ENCODE measurements at regions not wholly inside any gene's neighbourhood (a gene's known extent, or its start where the extent isn't known, plus 50 kb on each side); places are given as distances from the start of the nearest gene placed in this dataset.

DNA sequence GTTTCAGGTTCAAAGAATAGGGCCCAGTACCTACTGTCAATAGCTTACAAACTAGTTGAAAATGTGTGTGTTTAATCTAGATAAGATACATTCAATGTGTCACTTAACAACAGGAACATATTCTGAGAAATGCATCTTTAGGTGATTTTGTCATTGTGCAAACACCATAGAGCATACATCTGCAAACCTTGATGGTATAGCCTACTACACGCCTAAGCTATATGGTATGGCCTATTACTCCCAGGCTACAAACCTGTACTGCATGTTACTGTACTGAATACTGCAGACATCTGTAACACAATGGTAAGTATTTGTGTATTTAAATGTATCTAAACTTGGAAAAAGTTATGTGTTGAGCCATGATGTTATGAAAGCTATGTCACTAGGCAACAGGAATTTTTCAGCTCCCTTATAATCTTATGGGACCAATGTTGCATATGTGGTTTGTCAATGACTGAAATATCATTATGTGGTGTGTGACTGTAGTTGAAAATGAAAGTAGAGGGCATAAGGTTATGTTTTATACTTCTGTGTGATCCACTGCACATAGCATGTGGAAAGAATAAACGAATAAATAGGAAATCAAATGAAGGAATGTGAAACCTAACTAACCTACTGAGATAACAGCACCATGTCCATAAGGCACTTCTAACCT lies 129.0 kb upstream of the CAMK1G start:
- DNase-seq: no peak
- intact Hi-C loops (cut with DNase I, micrococcal nuclease): no loop called here
- no peak for ATAC-seq

DNA sequence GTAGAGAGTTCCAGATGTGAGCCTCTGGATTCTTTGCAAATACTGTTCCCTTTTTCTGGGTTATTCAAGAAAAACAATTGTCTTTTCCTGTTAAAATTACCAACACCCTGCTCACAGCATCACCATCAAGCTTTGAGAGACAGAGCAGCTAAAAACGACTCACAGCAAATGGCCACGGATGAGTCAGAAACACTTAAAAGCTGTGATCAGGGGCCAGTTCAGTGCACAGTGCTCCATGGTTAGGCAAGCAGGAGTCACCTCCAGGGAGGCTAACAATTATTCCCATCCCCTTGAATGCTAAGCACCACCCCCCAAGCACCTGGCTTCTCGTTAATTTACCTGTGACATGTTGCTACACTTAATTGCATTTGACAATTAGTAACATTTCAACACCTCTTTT lies 128.4 kb upstream of the CAMK1G start:
- no peak for ATAC-seq
- intact Hi-C loops (cut with DNase I, micrococcal nuclease): no loop called here
- DNase-seq: no peak

DNA sequence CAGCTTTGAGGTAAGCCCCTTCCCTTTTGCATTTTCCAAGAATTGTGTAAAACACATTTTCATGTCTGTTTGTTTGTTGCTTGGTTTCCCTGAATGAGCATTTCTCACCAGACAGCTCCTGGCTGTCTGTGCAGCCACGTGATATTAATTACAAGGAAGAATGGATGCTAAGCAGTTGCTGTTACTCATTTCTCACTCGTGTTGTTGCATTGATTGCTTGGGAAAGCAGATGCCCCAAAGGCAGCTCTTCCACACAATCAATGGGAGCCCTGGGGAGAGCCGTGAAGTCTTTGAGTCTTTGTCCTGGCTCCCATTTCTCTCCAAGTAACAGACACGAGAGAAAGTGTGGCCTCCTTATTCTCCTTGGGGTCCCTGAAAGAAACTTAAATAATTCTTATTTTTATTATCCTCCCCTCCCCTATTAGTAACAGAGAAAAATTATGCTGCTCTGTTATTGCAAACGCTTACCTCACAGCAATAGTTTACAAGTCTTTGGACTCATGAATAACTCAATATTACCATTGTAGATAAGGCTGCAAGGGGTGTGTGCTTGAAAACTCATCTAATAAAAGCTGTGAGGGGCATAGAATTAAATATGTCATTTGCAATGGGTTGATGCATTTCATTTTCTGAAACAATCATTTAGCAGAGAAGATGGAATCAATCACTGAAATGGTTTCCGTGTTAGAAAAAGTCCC lies 127.7 kb upstream of the CAMK1G start:
- ATAC-seq: no peak
- intact Hi-C loops (cut with DNase I, micrococcal nuclease): no loop called here
- no peak for DNase-seq

DNA sequence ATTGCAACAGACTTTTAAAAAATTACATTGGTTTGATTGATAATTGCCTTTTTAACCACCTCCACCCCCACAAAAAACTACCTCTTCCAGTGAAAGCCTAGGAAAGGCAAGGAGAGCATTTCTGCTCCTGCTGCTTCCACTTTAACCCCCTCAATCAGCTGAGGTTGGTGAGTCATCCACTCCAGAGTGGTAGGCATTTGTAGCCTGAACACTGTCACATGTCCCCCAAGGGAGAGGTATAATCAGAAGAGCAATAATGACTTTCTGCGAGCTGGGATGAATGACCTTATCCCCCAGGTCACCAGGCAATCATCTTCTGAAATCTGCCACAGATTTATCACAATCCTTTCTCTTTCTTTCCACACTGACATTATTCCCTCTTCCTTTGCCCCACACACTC lies 126.6 kb upstream of the CAMK1G start:
- intact Hi-C loops (cut with DNase I, micrococcal nuclease): no loop called here
- ATAC-seq (no peak), DNase-seq (no peak)

DNA sequence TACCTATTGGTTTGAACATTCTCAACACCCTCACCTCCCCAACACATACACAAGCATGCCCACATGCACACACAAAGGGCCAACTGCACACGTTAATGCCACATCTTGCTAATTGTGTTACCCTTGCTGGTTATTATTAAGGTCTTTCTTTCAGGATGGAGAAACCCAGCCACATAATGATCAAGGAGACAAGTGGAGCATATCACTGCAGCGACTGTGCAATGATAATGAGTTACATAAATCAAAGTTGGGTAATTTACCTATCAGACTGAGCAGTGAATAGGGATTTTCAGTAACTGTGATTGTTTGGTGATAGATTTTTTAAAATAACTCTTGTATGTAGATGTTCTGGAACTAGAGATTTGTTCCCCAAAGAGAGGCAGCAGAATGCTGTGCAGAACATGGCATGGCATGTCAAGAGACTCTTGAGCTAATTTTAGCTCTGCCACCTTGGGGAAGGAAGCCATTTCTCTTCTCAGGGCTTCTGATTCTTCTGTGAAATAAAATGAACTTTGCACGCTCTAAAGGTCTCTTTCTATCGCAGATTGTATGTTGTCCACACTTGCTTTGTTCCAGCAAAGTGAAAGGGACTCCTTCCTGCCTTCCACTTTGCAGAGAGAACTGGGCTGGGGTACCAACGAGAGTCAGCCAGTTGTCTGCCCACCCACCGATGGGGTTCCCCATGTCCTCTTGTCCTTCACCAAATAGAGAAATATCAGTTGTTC lies 126.0 kb upstream of the CAMK1G start:
- intact Hi-C loops (cut with DNase I, micrococcal nuclease): no loop called here
- no peak for ATAC-seq
- DNase-seq: no peak

DNA sequence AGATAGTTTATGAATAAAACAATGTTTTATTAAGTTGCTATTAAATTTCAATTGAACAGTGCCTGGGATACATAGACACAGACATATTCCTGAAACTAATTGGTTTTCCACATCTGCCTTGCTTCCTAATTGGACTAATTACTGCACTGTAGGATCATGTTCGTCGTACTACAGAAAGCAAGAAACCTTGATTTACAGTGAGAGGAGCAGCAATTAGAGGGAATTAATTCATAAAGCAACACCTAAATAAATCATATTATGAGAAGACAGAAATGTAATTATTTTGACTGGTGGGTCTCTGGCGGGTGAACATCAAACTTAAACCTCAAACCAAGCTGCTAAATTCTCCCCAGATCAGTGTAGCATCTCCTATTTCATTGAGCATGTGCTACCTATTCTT lies 124.6 kb upstream of the CAMK1G start:
- DNase-seq (no peak), ATAC-seq (no peak)
- intact Hi-C loops (cut with DNase I, micrococcal nuclease): no loop called here

DNA sequence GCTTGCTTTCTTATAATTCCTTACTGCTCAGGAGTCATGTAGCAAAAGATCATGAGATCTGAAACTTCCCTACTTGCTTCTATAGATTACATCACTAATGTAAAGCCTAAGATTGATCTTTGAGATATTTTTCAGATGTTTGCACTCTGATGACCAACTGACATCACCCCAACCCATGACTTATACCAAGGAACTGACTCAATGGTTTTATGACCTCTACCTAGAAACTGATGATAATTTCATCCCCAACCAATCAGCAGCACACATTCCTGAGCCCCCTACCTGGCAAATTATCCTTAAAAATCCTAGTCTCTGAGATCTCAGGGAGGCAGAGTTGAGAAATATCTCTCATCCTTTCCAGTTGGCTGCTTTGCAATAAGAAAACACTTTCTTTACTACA lies 122.3 kb upstream of the CAMK1G start:
- DNase-seq (no peak), ATAC-seq (no peak)
- intact Hi-C loops (cut with DNase I, micrococcal nuclease): no loop called here

DNA sequence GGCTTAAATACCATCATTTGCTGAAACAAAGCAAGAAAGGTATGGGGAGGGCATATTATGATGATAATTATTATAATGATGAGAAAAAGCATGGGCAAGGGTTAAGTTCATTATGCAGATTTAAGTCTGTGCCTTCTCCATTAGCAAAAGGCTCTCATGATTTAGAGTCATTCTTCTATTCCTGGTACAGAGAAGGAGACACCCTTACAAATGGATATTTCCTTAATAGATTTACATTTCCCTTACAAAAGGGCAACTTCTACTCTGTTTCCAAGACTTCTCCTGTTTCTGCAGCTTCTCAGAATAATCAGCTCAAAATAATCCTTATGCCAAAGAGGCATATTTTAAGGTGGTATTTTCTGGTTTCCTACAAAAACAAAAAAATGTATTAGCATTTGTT lies 121.1 kb upstream of the CAMK1G start:
- intact Hi-C loops (cut with DNase I, micrococcal nuclease): no loop called here
- no peak for ATAC-seq

DNA sequence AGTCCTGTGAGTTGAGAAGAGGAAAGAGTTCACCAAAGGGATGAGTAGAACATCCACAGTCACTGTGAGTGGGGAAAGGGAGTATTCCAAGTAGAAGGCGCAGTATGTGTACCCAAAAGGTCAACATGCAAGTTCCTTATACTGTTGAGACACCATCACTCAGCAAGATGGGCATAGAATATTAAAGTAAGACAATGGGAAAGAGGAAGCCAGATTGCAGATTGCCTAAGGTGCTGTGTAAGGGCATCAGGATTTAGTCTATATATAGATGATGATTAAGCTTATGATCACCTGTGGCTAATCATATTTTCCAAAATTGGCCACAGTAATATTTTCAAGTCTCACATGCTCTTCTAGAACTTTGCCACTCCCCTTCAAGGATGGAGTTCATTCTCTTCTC lies 120.1 kb upstream of the CAMK1G start:
- ATAC-seq (no peak), DNase-seq (no peak)
- intact Hi-C loops (cut with DNase I, micrococcal nuclease): no loop called here

More for the DNA sequence above, 121.1 kb upstream of the CAMK1G start:
- DNase-seq: no peak

DNA sequence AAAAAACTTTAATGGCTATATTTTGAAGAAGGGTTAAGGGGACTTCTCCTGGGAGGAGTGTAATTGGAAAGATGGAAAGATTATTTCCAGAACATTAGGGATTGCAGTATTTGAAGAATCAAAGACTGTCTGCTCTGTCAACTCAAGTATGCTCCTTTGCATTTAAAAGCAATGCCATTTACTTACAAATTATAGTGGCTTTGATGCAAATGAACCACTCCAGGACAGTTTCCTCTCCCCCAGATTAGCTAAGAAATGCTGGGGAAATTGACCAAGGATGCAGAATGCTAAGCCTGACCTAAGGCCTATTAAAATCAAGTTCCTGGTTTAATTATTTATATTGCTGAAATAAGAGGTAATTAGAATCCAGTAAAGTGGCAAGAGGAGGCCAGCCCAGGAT lies 110.5 kb upstream of the CAMK1G start:
- intact Hi-C loops (cut with DNase I, micrococcal nuclease): no loop called here
- ATAC-seq (no peak), DNase-seq (no peak)

DNA sequence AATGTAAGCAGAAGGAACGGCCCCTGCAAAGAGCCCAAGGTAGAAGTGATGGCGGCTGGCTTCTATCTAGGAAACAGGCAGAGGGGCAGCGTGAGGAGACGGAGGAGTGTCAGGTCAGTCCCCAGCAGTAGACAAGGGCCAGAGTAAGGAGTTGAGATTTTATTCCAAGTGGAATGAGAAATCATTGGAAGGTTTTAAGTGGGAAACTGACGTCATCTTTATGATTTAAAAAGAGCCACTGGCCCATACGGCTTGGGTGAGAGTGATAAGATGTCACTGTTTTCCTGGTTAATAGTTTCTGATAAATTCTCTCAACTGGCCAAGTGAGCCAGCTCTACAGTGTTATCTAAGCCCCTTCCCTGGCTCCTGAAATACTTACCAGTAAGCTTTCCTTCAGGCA lies 103.2 kb upstream of the CAMK1G start:
- no peak for DNase-seq
- intact Hi-C loops (cut with DNase I, micrococcal nuclease): no loop called here
- no peak for ATAC-seq

DNA sequence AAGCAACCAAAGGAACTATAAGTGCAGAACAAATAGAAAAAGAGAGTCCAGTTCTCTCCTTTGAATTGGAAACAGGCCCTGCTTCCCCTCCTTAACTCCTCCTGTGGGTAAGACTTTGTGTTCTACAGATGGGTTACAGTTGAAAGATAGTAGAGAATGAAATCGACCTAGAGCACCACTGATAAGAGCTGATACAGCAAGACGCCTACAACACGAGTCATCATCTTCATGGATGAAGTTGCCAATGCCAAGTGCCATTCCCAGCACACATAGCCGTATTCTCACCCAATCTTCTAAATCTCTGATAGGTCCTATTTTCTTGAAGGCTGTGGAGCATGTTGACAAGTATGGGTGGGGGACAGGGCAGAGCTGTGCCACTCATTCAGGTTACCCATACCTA lies 99.8 kb upstream of the CAMK1G start:
- DNase-seq (no peak), ATAC-seq (no peak)
- intact Hi-C loops (cut with DNase I, micrococcal nuclease): no loop called here

DNA sequence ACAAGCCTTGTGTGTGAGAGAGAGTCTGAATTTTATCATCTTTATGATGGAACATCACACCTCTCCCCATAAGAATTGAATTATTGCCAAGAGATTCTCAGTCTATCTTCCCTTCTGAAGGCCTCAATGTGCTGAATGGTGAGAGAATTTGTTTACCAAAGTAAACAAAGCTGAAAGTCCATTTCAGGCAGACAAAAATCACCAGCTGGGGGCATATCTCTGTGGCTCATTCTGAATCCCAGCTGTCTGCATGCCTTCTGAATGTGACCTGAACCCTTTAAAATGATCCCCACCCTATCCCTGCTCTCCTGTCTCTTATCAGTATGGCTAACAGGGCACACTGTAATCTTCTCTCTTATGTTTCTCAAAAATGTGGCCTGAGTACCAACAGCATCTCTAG lies 99.1 kb upstream of the CAMK1G start:
- intact Hi-C loops (cut with DNase I, micrococcal nuclease): no loop called here
- ATAC-seq (no peak), DNase-seq (no peak)

DNA sequence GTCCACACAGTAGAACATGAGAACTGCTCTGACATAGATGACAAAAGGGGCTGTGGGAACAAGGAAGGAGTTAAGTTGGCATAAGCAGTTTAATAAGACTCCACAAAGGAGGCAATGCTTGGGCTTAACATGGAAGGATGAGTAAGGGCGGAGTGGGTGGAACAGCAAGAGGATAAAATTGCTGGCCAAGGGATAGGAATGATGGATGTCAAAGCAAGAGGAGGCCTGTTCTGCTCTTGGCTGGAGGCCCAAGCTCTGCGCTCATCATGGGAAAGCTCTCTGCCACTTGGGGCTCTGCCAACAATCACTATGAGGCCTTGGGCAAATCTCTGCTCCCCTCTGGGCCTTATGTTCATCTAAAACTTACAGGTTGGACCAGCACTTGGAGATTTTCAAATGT lies 98.3 kb upstream of the CAMK1G start:
- intact Hi-C loops (cut with DNase I, micrococcal nuclease): no loop called here
- ATAC-seq: no peak

DNA sequence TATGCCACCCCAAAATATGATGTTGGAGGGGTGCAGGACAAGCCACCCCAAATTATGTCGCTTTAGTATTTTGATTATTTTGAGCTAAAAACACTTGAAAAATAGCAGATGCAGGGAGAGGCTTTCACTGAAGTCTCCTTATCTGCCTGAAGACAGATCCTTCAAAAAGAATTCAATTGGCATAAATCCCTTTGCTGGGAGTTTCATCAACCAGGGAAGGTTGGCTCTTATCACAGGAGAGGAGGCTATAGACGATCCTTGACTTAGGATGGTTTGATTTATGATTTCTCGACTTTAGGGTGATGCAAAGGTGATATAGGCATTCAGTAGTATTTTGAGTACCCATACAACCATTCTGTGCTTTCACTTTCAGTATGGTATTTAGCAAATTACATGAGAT lies 97.8 kb upstream of the CAMK1G start:
- intact Hi-C loops (cut with DNase I, micrococcal nuclease): no loop called here
- DNase-seq (no peak), ATAC-seq (no peak)

More for the DNA sequence above, 98.3 kb upstream of the CAMK1G start:
- DNase-seq: no peak

DNA sequence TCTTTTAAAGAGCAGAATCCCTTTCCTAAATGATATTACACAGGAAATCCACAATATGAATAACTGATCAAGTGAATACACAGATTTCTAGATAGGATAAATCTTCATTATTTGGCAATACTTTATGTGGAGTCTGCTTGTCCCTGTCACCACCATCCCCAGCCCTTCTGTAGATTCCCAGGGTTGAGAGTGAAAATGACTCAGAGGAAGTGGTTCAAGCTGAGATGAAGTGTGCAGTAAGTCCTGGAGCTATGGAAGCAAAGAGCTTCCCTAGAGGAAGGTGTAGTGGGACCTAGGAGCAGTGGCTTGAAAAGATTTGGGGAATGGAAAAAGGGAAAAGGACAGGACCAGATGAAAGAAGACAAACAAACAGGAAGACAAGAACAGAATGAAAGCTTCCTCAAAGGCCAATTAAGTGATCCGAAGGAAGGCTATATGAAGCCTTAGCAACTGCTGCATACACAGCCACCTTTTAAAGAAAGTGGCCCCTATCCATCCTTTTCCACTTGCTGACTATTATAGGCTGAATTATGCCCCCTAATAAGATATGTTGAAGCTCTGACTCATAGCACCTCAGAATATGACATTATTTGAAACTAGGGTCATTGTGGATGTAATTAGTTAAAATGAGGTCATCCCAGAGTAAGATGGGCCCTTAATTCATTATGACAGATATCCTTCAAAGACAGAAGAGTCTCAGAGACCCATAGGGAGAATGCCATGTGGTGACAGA lies 96.5 kb upstream of the CAMK1G start:
- ATAC-seq (no peak), DNase-seq (no peak)
- intact Hi-C loops (cut with DNase I, micrococcal nuclease): no loop called here

DNA sequence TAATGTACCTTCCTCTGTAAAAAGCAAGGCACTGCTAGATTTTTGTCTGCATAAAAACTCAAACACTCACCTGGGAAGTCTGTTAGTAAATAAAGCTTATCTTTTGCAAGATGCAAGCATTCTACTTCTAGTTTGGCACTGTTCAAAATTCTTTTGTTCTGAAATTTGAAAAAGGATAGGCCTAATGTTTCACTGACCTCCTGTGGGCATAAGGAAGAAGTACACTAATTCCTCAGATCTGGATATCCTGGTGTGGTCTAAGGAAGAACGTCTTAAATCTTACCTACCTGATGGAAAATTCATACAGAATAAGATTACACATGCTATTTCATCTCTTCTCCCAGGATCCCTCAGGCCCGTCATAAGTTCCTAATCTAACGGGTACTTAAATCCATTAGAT lies 93.5 kb upstream of the CAMK1G start:
- no peak for ATAC-seq
- DNase-seq: no peak
- intact Hi-C loops (cut with DNase I, micrococcal nuclease): no loop called here

DNA sequence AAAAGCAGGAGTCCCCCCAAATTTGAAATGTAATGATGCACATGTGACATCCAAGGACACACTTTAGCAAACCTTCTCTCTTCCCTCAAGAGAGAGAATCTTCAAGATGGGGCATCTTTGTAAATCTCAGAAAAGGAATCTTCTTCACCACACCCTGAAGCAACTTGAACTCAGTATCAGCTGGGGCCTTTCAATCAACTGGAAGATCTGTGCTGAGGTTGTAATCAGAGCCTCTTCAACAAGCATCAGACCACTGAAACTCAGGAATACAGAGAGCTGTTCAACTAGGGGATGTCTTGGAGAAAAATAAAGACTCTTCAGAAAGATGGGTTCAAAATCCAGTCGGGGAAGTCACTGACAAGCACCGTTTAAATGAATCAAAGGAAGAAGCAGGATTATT lies 92.5 kb upstream of the CAMK1G start:
- intact Hi-C loops (cut with DNase I, micrococcal nuclease): no loop called here
- no peak for DNase-seq
- no peak for ATAC-seq

DNA sequence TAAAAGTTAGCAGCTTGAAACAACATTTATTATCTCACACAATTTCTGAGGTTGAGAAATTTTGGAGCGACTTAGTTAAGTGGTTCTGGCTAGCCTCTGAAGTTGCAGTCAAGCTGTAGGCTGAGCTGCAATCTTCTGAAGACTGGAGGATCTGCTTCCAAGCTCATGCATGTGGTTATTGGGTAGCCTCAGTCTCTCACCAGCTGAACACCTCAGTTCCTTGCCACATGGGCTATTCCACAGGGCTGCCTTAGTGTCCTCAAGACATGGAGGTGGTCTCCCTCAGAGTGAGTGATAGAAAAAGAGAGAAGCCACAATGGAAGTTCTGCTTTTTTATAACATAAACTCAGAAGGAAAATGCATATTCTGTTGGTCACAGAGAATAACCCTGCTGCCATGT lies 92.0 kb upstream of the CAMK1G start:
- no peak for ATAC-seq
- intact Hi-C loops (cut with DNase I, micrococcal nuclease): no loop called here
- DNase-seq: no peak

DNA sequence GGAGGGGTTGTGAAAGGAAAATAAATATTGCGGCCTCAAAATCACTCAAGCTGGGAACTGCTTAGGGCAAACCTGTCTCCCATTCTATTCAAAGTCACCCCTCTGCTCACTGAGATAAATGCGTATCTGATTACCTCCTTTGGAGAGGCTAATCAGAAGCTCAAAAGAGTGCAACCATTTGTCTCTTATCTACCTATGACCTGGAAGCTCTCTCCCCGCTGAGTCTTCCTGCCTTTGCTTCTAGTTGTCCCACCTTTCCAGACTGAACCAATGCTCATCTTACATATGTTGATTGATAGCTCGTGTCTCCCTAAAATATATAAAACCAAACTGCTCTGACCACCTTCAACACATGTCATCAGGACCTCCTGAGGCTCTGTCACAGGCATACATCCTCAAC lies 91.6 kb upstream of the CAMK1G start:
- intact Hi-C loops (cut with DNase I, micrococcal nuclease): no loop called here
- ATAC-seq (no peak), DNase-seq (no peak)

Measured in left colon (tissue), 2 donors.